Amniotic epithelial cell (primary cell): ENCODE measurements at regions not wholly inside any gene's neighbourhood (a gene's known extent, or its start where the extent isn't known, plus 50 kb on each side); places are given as distances from the start of the nearest gene placed in this dataset.
A peak's percentile ranks its signal among the peaks of the same experiment; 100 is the strongest.

Experiments used
- DNase-seq: peaks from one replicate; pipeline ENCODE4 v3.0.0-alpha.2; 2010; ENCODE audit warnings: low read depth

DNA sequence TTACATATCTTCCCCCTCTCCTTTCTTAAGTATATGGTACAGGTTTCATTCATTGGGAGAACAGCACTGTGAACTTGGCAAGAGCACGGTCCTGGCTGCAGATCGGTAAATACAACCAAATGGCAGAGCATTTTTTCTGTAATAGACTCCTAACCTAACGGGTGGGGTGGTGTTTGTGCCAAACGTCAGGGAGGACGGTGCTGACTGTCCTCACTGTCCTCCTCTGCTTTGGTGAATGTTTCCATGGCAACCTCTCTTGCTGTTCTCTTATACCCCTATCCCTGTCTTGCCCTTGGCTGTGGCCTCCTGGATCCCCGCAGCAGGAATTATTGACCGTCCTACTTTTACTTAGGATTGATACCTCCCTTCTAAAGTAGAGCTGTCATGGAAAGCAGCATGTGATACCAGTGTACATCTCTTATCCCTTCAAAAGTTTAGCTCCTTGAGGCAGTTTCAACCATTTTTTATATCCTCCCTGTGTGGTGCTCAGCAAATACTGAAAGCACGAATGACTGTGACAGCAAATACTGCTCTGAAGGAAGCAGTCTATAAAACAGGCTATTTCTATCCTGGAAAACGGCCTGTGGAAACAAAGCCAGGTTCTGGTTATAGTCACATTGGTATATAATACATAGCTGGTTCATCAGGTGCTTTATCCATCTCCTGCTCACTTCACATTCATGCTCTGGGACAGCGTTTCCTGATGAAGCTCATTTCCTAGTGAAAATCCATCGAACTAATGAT is 275.4 kb upstream of the C2CD4B start:
- no peak for DNase-seq

DNA sequence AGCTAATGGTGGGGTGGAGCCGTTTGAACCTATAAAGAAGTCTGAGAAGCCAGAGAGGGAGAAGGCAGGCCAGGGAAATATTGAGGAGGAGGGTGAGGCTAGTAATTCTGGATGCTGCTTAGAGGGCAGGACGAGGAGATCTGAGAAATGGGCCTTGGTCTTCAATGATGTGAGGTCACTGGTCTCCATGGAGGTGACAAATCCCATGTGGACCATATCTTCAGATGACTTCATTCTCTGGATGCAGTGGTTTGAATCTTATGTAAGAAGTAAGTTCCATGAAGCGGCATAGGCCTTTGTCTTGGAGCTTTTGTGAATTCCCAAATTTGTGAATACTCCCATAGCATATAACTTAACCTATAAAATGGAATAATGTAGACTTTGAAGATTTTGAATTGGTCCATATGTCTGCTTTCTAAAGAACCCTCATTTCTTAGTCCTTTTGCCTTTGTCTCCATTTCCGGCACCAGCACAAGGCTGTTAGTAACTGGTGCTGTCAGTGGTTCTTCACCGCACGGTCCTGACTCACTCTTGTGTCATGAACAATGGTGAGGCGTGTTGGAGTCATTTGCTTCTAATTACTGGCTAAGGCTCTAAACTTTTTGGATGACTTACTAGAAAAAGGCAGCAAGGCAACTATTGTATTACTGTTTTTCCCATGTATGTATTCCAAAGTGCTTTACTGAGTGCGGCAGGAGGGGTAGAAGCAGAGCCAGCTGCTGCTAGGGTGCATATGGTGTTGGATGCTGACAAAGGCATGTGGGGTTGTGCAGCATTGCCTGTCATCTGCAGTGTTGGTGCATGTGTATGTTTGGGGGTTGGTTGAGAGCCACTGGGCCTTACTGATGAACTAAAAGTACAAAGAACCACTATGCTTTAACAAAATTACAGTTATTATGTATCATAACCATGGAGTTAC is 279.3 kb upstream of the C2CD4B start:
- peak; percentile 83 for DNase-seq

DNA sequence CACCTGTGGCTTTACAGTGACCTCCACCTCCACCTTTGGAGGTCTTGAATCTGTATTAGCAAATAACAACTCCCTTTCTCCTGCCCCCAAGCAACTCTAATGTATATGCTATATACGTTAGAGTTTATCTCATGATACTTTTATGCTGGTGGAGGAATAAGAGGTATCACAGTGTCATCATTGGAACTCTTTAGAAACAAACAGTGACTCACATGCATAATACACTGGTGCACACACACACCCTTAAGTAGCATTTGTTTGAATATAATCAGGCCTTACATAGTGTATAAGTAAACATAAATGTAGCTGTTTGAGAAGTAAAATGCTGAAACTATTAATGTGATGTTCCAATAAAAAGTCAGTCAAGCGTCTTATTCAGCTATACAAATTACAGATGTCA is 280.2 kb upstream of the C2CD4B start:
- no peak for DNase-seq

DNA sequence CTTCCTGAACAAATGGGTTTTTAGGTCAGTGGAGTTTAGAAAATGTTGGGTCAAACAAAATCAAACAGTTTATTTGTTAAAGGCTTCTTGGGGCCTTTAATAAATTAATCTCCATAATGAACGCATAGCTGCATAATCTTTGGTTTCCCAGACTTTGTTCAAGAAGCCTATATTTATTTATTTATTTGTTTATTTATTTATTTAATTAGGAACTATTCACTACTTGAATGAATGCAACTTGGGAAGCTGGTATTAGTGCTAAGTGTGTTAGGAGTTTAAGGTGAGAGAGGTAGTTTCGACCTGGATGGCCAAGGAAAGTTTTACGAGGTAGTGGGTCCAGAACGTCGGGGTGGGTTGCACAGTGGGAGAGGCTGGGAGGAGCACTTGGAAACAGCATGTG is 281.9 kb upstream of the C2CD4B start:
- DNase-seq: no peak

DNA sequence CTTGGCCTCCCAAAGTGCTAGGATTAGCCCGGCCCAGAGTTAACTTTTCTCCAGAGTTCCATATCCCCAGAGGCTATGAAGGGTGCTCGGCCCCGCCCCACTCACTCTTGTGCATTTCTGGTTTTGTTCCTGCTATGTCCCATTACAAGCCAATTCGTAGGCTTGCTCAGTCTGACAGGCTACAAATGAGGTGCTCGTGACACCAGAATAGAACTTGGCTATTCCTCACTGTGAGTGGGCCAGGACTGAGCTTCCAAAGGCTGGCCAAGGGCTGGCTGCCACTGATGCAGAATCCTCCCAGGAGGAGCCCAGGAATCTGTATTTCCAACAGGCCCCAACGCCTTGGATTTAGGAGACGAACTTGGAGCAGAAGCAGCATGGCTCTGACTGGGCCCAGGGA is 282.7 kb upstream of the C2CD4B start:
- DNase-seq: no peak

DNA sequence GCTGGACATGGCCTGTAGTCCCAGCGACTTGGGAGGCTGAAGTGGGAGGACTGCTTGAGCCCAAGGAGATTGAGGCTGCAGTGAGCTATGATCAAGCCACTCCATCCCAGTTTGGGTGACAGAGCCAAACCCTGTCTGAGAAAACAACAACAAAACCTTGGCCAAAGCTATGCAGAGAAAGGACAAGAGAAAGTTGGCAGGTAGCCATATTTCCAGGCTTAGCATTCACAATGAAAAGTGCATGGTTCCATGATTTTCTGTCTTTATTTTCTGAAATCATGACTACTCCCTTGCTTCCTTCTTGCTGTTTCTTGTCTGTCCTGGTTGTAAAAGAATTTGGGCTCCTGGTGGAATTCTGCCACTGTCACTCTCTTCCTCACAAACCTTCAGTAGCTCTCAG is 284.6 kb upstream of the C2CD4B start:
- no peak for DNase-seq

DNA sequence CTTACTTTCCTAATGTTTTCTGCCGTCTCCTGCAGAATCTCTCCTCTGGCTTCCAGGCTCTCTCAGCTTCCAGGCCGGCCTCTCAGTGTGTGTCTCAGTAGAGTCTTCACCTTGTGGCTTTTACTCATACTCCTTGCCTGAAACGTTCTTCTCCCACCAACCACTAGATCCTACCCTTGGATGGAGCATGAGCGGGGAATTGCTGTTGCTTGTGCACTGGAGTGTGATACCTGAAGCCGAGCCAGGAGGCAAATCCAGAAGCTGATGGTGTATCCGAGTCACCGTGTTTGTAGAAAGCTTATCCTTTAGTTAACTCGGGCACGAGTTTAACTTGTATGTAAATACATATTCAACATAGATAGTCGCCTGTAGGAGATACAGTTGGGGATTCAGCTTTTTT is 285.0 kb upstream of the C2CD4B start:
- DNase-seq: no peak

DNA sequence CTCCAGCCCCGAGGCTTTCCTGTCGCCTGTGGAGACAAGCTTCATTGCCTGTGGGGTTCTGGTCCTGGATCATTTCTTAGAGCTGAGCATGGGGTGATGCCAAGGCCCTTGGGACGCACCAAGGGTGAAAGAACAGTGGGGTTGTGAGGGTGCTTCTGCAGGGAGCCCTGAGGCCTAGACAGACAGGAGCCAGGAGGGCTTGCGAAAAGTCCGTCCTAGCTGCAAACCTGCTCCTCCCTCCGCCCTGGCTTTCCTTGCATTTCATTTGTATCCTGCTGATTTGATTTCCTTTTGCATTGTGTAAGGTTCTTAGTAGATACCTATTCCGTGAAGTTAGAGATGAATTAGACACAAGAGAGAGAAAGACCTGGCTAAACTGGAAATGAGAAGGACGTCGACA is 286.9 kb upstream of the C2CD4B start:
- DNase-seq: no peak

DNA sequence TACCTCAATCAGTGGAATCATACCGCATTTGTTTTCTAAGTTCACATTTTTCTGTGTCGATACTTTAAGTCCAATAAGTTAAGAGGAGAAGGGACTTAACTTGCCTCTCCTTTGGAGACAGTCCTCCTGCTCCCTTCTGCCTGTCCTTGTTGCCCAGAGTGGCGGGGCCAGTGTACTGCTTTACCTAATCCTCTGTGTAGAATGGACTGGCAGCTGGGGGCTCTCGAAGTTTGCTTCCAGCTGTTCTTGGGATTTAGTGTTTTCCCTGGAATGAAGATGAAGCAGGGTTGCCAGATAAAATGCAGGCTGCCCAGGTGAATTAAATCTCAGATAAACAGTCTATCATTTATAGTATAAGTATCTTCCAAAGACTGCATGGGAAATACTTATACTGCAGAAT is 287.6 kb upstream of the C2CD4B start:
- no peak for DNase-seq

DNA sequence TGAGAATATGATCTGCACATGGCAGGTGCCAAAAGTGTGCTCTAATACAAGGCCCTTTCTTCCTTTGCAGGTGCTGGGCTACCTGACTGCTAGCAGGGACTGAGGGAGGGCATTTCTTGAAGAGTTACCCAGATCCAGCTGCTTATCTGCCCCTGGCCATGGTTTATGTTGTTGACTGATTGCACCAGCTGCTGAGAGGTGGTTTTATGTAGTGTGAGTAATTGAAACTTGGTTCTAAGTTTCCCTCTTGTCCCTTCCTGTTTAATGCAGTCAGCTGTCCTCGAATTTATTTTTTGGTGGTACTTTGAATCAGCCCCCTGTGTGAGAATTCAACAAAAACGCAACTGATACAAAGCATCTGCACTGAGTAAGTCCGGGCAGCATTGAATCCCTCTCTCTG is 288.3 kb upstream of the C2CD4B start:
- no peak for DNase-seq

DNA sequence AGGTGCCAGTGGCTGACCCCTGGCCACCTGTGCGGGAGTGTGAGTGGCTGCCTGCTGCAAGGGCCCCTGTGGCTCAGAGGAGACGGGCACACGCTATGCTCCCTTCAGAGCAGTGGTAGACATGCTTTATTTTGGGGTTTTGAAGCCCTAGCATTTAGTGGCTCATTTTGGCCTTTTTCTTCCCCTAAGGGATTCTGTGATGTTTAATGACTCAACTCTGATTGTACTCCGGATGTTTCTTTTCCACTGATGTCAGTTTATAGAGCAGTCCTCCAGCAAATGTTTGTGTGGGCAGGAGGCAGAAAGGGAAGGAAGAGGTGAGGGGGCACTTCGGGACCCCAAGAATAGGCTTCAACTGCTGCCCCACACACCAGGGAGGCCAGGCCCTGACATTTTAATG is 288.9 kb upstream of the C2CD4B start:
- DNase-seq: no peak

DNA sequence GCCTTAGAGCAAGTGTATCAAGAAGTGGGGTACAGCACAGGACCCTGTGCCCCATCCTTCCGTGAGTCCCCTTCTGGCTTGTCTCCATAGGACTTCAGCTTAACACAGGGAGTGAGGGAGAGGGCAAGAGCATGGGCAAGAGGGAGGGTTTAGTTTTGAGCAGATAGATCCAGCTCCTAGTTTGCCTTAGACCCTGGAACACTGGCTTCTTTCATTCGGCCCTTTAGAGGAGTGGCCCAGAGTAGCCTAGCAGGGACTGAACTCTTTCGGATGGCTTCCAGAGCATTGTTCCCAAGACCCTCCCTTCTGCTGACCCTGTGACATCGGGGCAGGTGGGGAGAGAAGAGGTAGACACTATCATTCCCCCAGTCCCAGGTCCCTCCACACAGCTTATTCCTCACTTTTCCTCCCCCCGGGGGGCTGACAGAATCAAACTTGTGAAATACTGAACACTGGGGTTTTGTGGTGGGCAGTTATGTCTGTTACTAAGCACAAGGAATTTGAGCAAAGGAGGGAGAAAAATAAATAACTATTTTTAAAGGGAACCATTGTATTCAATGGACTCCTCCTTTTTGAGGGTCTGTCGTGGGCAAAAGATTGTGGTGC is 289.6 kb upstream of the C2CD4B start:
- peak; percentile 27 for DNase-seq

DNA sequence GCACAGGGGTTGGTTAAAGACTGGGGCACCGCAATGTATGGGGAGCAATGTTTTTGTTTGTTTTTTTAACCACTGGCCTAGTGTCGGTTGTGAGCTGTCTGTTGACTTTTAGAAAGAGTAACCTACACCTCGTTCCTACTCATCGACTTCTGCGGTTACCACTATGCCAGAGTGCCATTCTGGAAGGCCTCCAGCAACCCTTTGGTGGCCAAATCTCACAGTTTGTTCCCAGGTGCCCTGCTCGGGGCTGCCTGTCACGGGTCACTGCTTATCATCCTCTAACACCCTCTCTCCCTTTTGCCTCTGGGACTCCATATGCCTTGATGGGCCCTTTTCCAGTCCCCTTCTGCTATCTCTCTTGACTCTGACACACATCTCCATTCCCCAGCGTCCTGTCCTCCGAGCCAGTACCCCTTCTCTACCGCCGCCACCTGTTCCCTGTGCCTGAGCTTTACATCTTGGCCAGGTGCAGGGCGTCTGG is 290.4 kb upstream of the C2CD4B start:
- DNase-seq: no peak

DNA sequence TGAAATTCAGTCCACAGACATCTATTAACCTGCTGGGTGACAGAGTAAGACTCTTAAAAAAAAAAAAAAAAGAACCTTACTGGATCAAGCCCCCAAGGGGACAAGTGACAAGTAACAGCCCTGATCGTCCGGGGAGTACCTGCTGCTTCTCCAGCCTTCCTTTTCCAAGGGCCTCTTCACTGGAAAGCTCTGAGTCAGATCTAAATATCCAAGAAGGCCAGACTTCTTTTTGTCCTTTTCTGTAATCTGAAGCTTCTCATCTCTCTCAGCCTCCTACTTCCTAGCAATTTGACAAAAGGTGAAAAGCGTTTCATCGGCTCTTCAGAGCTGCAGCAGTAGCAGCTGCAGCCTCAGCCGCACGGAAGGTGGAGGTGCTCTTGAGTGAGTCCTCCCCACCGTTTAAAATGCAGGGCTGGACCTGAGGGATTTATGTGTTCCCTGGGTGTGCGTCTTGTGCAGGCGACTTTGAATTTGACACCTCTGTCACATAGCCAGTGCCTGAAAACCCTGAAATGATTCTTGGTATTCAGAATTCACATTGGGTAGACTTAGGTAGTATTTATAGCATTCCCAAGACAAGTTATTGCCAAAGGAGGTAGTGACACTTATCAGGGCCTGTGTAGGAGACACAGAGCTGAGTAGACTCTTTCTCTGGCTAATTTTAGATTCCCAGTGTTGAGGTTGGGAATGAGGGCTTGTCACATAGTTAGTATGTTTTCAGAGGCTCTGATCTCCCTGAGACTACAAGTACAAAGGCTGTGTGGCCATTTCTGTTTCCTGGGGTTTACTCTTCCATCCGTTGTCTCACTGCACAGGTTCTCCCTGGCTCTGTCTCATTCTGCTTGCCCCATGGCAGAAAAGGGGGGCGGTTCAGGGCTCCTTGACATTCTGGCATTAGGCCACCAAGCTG is 291.2 kb upstream of the C2CD4B start:
- no peak for DNase-seq

DNA sequence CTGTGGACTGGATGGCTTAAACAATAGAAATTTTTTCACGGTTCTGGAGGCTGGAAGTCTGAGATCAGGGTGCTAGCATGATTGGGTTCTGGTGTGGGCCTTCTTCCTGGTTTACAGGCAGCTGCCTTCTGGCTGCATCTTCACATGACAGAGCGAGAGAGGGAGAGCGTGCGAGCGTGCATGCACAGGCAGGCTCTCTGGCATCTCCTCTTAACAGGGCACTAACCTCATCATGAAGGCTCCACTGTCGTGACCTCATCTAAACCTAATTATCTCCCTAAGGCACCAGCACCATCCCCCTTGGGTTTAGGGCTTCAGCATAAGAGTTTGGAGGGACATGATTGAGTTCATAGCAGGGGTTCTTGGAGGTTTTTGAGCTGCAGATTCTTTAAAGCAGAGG is 292.0 kb upstream of the C2CD4B start:
- DNase-seq: no peak

DNA sequence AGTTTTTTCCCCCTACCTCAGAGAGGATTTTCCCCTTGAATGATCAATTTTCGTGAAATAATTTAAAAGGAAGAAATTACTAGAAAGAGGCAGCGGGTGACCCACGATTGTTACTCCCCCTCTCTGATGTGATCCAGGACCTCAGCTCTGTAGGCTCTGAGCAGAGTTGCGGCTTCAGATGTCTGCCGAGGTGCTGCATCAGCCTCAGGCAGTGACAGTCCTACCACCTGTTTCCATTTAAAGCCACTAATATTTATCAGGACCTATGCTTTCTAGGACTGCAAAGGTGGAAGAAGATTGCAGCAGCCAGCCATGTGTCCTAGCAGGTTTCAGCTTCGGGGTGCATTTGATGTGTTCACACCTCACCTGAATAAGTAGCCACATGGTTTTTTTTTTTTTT is 294.8 kb upstream of the C2CD4B start:
- DNase-seq: no peak

DNA sequence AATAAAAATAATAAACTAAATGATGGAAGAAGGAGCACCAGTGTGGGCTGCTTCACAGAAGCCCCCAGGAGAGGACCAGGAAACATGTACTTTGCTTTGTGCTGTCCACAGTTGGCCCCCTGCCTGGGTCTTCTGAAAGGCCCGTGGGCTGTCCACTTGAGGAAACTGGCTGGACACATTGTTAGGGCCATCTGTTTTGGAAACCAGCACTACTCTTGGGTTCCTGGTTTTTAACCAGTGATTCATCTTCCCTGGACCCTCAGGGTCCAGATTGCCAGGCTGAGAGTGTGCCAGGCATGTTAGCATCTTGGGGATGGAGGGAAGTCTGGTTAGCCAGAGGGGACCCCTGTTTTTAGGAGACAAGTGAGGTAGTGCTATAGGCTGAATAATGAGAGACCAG is 297.2 kb upstream of the C2CD4B start:
- DNase-seq: no peak

DNA sequence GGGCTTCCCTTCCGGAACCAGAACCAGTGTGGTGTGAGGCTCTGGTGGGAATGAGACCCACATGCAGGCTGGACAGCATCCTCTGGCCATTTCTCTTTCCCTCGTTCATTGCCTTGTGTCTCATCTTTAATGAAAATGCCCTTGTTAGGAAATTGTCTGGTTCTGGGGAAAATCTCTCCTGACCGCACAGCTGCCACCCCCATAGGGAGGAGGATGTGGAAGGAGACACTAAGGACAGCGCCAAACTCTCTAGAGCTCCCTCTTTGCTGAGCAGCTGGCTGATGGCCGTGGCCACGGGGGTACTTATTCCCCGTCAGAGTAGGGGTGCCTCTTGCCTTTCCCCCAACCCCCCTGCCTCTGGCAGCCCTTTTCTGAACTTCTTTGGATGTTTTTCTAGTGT is 297.6 kb upstream of the C2CD4B start:
- no peak for DNase-seq

DNA sequence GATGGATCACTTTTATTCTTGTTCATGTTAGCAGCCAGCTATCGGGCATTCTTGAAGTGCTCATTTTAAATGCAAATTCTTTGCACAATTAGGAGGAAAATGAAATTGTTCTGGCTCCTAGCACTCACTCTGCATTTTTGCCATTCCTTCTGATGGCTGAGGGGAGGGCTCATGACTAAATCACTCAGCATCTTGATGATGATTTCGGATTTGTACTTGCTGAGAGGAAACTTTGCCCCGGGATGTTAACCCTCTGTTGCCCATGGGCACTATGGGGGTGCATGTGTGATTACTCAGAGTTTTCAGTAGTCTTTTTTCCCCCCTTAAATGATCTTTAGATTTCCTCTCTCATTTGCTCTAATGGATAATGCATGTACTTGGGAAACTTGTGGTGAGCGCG is 299.6 kb upstream of the C2CD4B start:
- DNase-seq: peak; percentile 52

DNA sequence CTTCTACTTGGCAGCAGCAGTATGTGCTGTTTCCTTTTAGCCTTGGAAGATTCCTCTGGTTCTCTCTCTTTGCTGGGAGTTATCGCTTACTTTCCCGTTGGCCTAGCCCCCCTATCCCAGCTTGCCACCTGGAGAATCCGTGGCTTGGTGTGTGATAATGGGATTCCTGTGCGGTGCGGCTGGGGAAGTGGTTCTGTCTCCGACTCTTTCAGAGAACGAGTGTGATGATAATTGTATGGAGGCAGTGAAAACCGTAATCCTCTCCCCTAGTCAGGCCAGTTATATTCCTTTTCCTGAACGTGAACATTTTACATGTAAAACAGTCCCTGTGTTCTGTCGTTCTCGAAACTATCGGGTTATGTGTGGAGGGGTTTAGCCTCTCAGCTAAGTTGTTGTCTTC is 300.1 kb upstream of the C2CD4B start:
- DNase-seq: no peak

DNA sequence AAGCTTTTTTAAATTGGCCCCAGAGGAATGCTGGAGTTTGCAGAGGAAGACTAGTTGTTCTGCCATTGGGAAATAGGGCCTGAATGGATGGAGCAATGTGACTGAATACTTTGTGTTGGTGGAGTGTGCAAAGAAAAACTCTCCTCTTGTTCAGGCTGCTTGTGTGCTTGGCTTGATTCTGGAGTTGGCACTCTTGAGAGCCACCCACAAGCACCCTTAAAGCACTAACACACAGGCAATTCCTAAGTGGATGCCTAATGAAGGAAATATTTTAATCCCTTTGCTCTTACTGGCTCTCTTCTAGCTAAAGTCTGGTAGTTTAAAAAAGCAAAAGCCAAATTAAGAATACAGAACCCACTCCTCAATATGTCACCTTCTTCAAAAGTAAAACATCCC is 304.4 kb upstream of the C2CD4B start:
- peak; percentile 43 for DNase-seq
